Activated CD4-positive, alpha-beta memory T cell treated with anti-CD3 and anti-CD28 coated beads, Interleukin-2, amount 10 ng/mL, durations not matched to agents 7 days and 5 days (primary cell): ENCODE measurements at regions not wholly inside any gene's neighbourhood (a gene's known extent, or its start where the extent isn't known, plus 50 kb on each side); places are given as distances from the start of the nearest gene placed in this dataset.
"Not testable (repeated sequence)": the region's sequence is repeated elsewhere in the genome, so short reads cannot be mapped to it uniquely, and the experiment has no call there.

Experiments
- CTCF ChIA-PET: fragments of 350-600 bp; sonication (Branson Sonifier 250); formaldehyde crosslinking; loops from one replicate; lab custom pipeline; 2021; ENCODE audit warnings: antibody characterized with exemption, inconsistent platforms; lab: Charles Lee
- POLR2A ChIA-PET: fragments of 350-600 bp; sonication (Branson Sonifier 250); formaldehyde crosslinking; loops from one replicate; lab custom pipeline; 2021; ENCODE audit warnings: antibody characterized with exemption; lab: Charles Lee
- DNase-seq: peaks from one replicate; pipeline ENCODE4 v3.0.0-alpha.2; 2020
- H3K27ac Mint-ChIP-seq: one replicate; pipeline ENCODE4 v1.8.0; 2021; ENCODE audit warnings: mild to moderate bottlenecking, mixed read lengths
- H3K27me3 Mint-ChIP-seq: one replicate; pipeline ENCODE4 v1.8.0; 2021; ENCODE audit warnings: mixed read lengths
- H3K36me3 Mint-ChIP-seq: one replicate; pipeline ENCODE4 v1.8.0; 2021; ENCODE audit warnings: low read depth, mixed read lengths
- H3K4me1 Mint-ChIP-seq: one replicate; pipeline ENCODE4 v1.8.0; 2021; ENCODE audit warnings: mixed read lengths
- H3K4me3 Mint-ChIP-seq: one replicate; pipeline ENCODE4 v1.8.0; 2021; ENCODE audit warnings: mild to moderate bottlenecking, mixed read lengths
- H3K9me3 Mint-ChIP-seq: one replicate; pipeline ENCODE4 v1.8.0; 2021; ENCODE audit warnings: mixed read lengths

- H3K9me3 Mint-ChIP-seq = no peaks in the 10 kb centered on the region
- DNase-seq = no peak
- CTCF ChIA-PET = no interaction called here
- no peaks in the 10 kb centered on the region for H3K36me3 Mint-ChIP-seq
- H3K27ac Mint-ChIP-seq = no peak overlapping the region
- no peak overlapping the region for H3K4me3 Mint-ChIP-seq
- POLR2A ChIA-PET = no interaction called here
- H3K27me3 Mint-ChIP-seq = peaks cover 14% of the 10 kb centered on the region
- H3K4me1 Mint-ChIP-seq = peaks cover 6% of the 10 kb centered on the region
Observed at GRCh38 chr15:69609176-69609575, 156.6 kb downstream of the RPLP1 start.

GRCh38 chr15:69609776-69610175 is 157.2 kb downstream of the RPLP1 start:
- ChIA-PET POLR2A (no interaction called here), CTCF (no interaction called here)
- Mint-ChIP-seq H3K27me3 (peaks cover 14% of the 10 kb centered on the region), H3K4me3 (no peak overlapping the region), H3K4me1 (peaks cover 6% of the 10 kb centered on the region), H3K27ac (no peak overlapping the region), H3K9me3 (no peaks in the 10 kb centered on the region), H3K36me3 (no peaks in the 10 kb centered on the region)
- DNase-seq = no peak

- POLR2A ChIA-PET = no interaction called here
- Mint-ChIP-seq H3K27ac (no peak overlapping the region), H3K27me3 (peaks cover 14% of the 10 kb centered on the region), H3K4me1 (peaks cover 6% of the 10 kb centered on the region), H3K36me3 (no peaks in the 10 kb centered on the region), H3K9me3 (no peaks in the 10 kb centered on the region), H3K4me3 (no peak overlapping the region)
- CTCF ChIA-PET = no interaction called here
- DNase-seq = no peak
Observed at GRCh38 chr15:69610277-69610676, 157.7 kb downstream of the RPLP1 start.

GRCh38 chr15:69610858-69611257 is 158.2 kb downstream of the RPLP1 start:
- H3K4me1 Mint-ChIP-seq = peaks cover 5% of the 10 kb centered on the region
- H3K36me3 Mint-ChIP-seq = no peaks in the 10 kb centered on the region
- peaks cover 14% of the 10 kb centered on the region for H3K27me3 Mint-ChIP-seq
- ChIA-PET POLR2A (no interaction called here), CTCF (no interaction called here)
- no peaks in the 10 kb centered on the region for H3K9me3 Mint-ChIP-seq
- no peak overlapping the region for H3K4me3 Mint-ChIP-seq
- DNase-seq = no peak
- no peak overlapping the region for H3K27ac Mint-ChIP-seq

- POLR2A ChIA-PET = no interaction called here
- H3K9me3 Mint-ChIP-seq = no peaks in the 10 kb centered on the region
- H3K4me1 Mint-ChIP-seq = no peaks in the 10 kb centered on the region
- H3K27me3 Mint-ChIP-seq = peaks cover 12% of the 10 kb centered on the region
- H3K4me3 Mint-ChIP-seq = no peak overlapping the region
- no peaks in the 10 kb centered on the region for H3K36me3 Mint-ChIP-seq
- CTCF ChIA-PET = no interaction called here
- no peak for DNase-seq
- no peak overlapping the region for H3K27ac Mint-ChIP-seq
Observed at GRCh38 chr15:69612112-69612511, 159.5 kb downstream of the RPLP1 start.

GRCh38 chr15:69613182-69613581 is 160.6 kb downstream of the RPLP1 start:
- CTCF ChIA-PET = no interaction called here
- POLR2A ChIA-PET = no interaction called here
- DNase-seq = no peak
- Mint-ChIP-seq H3K27ac (no peak overlapping the region), H3K36me3 (no peaks in the 10 kb centered on the region), H3K4me3 (no peak overlapping the region), H3K27me3 (peaks cover 6% of the 10 kb centered on the region), H3K9me3 (no peaks in the 10 kb centered on the region), H3K4me1 (no peaks in the 10 kb centered on the region)

- ChIA-PET CTCF (no interaction called here), POLR2A (no interaction called here)
- no peak for DNase-seq
- no peak overlapping the region for H3K4me3 Mint-ChIP-seq
- no peaks in the 10 kb centered on the region for H3K9me3 Mint-ChIP-seq
- H3K27ac Mint-ChIP-seq = no peak overlapping the region
- H3K27me3 Mint-ChIP-seq = peaks cover 6% of the 10 kb centered on the region
- H3K36me3 Mint-ChIP-seq = no peaks in the 10 kb centered on the region
- H3K4me1 Mint-ChIP-seq = no peaks in the 10 kb centered on the region
Observed at GRCh38 chr15:69613988-69614387, 161.4 kb downstream of the RPLP1 start.

- no peak overlapping the region for H3K27ac Mint-ChIP-seq
- no peaks in the 10 kb centered on the region for H3K36me3 Mint-ChIP-seq
- CTCF ChIA-PET = no interaction called here
- H3K9me3 Mint-ChIP-seq = no peaks in the 10 kb centered on the region
- POLR2A ChIA-PET = no interaction called here
- no peak for DNase-seq
- H3K4me1 Mint-ChIP-seq = no peaks in the 10 kb centered on the region
- no peak overlapping the region for H3K4me3 Mint-ChIP-seq
- peaks cover 10% of the 10 kb centered on the region for H3K27me3 Mint-ChIP-seq
Observed at GRCh38 chr15:69615736-69616135, 163.1 kb downstream of the RPLP1 start.

GRCh38 chr15:69616558-69616957 is 163.9 kb downstream of the RPLP1 start:
- Mint-ChIP-seq H3K36me3 (no peaks in the 10 kb centered on the region), H3K4me3 (no peak overlapping the region), H3K27ac (no peak overlapping the region), H3K27me3 (peaks cover 10% of the 10 kb centered on the region), H3K9me3 (no peaks in the 10 kb centered on the region), H3K4me1 (no peaks in the 10 kb centered on the region)
- CTCF ChIA-PET = no interaction called here
- POLR2A ChIA-PET = no interaction called here
- DNase-seq = no peak

- H3K36me3 Mint-ChIP-seq, H3K27ac Mint-ChIP-seq, CTCF ChIA-PET, H3K4me3 Mint-ChIP-seq, POLR2A ChIA-PET, H3K4me1 Mint-ChIP-seq, DNase-seq, H3K9me3 Mint-ChIP-seq, H3K27me3 Mint-ChIP-seq: not testable (repeated sequence)
Observed at GRCh38 chr15:69617144-69617543, 164.5 kb downstream of the RPLP1 start.

GRCh38 chr15:69623392-69624154 is 171.0 kb downstream of the RPLP1 start:
- Mint-ChIP-seq H3K9me3 (peaks cover 2% of the 10 kb centered on the region), H3K4me1 (peaks cover 2% of the 10 kb centered on the region), H3K27ac (no peak overlapping the region), H3K27me3 (peaks cover 21% of the 10 kb centered on the region), H3K36me3 (no peaks in the 10 kb centered on the region), H3K4me3 (no peak overlapping the region)
- POLR2A ChIA-PET = no interaction called here
- CTCF ChIA-PET = no interaction called here
- DNase-seq = no peak

GRCh38 chr15:69624155-69624520 is 171.5 kb downstream of the RPLP1 start:
- POLR2A ChIA-PET = no interaction called here
- Mint-ChIP-seq H3K4me3 (no peak overlapping the region), H3K36me3 (no peaks in the 10 kb centered on the region), H3K4me1 (peaks cover 2% of the 10 kb centered on the region), H3K9me3 (peaks cover 2% of the 10 kb centered on the region), H3K27ac (no peak overlapping the region), H3K27me3 (peaks cover 16% of the 10 kb centered on the region)
- DNase-seq = no peak
- CTCF ChIA-PET = no interaction called here

- no peaks in the 10 kb centered on the region for H3K36me3 Mint-ChIP-seq
- H3K9me3 Mint-ChIP-seq = peaks cover 2% of the 10 kb centered on the region
- POLR2A ChIA-PET = no interaction called here
- no peak overlapping the region for H3K27ac Mint-ChIP-seq
- DNase-seq = no peak
- H3K27me3 Mint-ChIP-seq = peaks cover 16% of the 10 kb centered on the region
- H3K4me3 Mint-ChIP-seq = no peak overlapping the region
- CTCF ChIA-PET = no interaction called here
- H3K4me1 Mint-ChIP-seq = peaks cover 2% of the 10 kb centered on the region
Observed at GRCh38 chr15:69624816-69625215, 172.2 kb downstream of the RPLP1 start.

GRCh38 chr15:69625328-69625727 is 172.7 kb downstream of the RPLP1 start:
- Mint-ChIP-seq H3K4me3 (no peak overlapping the region), H3K27ac (no peak overlapping the region), H3K9me3 (peaks cover 2% of the 10 kb centered on the region), H3K27me3 (peaks cover 15% of the 10 kb centered on the region), H3K36me3 (no peaks in the 10 kb centered on the region), H3K4me1 (peaks cover 2% of the 10 kb centered on the region)
- ChIA-PET POLR2A (no interaction called here), CTCF (no interaction called here)
- DNase-seq = no peak
